ENCODE measurements at regions not wholly inside any gene's neighbourhood (a gene's known extent, or its start where the extent isn't known, plus 50 kb on each side); places are given as distances from the start of the nearest gene placed in this dataset.

DNA sequence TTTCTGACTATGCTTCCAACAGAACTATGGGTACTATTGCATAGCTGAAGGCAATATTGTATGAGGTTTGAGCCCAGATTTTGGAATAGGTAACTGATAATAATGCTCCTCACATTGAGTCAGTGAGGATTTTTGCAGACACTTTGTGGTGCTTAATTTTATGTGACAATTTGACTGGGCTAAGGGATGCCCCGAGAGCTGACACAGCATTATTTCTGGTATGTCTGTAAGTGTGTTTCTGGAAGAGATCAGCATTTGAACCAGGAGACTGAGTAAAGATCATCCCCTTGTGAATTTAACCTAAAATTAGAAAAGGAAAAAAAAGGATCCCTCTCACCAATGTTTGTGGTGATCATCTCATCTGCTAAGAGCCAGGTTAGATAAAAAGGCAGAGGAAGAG lies 404.9 kb downstream of the AEBP2 start:
- ChIA-PET CTCF (no interaction called here), POLR2A (no interaction called here)
- Histone ChIP-seq H3K9me3 (ENCODE audit: control extremely low read depth in 1 of 3, control insufficient read depth in 2 of 3, insufficient read depth in 1 of 3, low read length in 2 of 3) (no peaks in the 10 kb centered on the region), H3K4me3 (ENCODE audit: control extremely low read depth in 1 of 5, extremely low read depth in 1 of 5, insufficient read depth in 1 of 5, low read depth in 2 of 5, low read length in 4 of 5) (no peak overlapping the region), H3K79me2 (ENCODE audit: control insufficient read depth, insufficient read depth, low read length) (no peaks in the 10 kb centered on the region), H3K4me1 (ENCODE audit: control insufficient read depth in 2 of 2, insufficient read depth in 2 of 2, low read length in 2 of 2) (no peaks in the 10 kb centered on the region), H2AFZ (ENCODE audit: insufficient read depth, low read depth, low read length, poor library complexity, severe bottlenecking) (no peak overlapping the region), H3K9ac (ENCODE audit: low read length) (no peak overlapping the region), H3K4me2 (replicated peaks; ENCODE audit: low read depth, low read length, poor library complexity, severe bottlenecking) (no peak overlapping the region), H3K36me3 (replicated peaks in 1 of 2; ENCODE audit: control extremely low read depth in 1 of 2, control insufficient read depth in 1 of 2, extremely low read depth in 1 of 2, insufficient read depth in 2 of 2, low read length in 1 of 2) (no peaks in the 10 kb centered on the region), H4K20me1 (ENCODE audit: control insufficient read depth, insufficient read depth, low read length, poor library complexity, severe bottlenecking) (no peaks in the 10 kb centered on the region), H3K27me3 (replicated peaks in 1 of 4; ENCODE audit: control extremely low read depth in 1 of 4, control insufficient read depth in 3 of 4, insufficient read depth in 4 of 4, low read length in 3 of 4) (no peaks in the 10 kb centered on the region), H3K27ac (ENCODE audit: low read length in 2 of 2) (no peak overlapping the region)
- no peak for TF ChIP-seq EZH2 (IDR thresholded peaks at IDR 0.05; ENCODE audit: borderline replicate concordance, insufficient read depth, low read depth, low read length, poor library complexity, severe bottlenecking)
- TF ChIP-seq, protein P1, sequence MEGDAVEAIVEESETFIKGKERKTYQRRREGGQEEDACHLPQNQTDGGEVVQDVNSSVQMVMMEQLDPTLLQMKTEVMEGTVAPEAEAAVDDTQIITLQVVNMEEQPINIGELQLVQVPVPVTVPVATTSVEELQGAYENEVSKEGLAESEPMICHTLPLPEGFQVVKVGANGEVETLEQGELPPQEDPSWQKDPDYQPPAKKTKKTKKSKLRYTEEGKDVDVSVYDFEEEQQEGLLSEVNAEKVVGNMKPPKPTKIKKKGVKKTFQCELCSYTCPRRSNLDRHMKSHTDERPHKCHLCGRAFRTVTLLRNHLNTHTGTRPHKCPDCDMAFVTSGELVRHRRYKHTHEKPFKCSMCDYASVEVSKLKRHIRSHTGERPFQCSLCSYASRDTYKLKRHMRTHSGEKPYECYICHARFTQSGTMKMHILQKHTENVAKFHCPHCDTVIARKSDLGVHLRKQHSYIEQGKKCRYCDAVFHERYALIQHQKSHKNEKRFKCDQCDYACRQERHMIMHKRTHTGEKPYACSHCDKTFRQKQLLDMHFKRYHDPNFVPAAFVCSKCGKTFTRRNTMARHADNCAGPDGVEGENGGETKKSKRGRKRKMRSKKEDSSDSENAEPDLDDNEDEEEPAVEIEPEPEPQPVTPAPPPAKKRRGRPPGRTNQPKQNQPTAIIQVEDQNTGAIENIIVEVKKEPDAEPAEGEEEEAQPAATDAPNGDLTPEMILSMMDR (IDR thresholded peaks at IDR 0.05): no peak
- no peak for DNase-seq
- no peak overlapping the region for H3K27ac Mint-ChIP-seq
- ATAC-seq (ENCODE audit: low read depth): no peak
- H3K4me3 Mint-ChIP-seq: no peak overlapping the region
- no CpG with 5 or more reads among the region's 1 CpG for WGBS (ENCODE audit: insufficient coverage)
- H3K4me1 Mint-ChIP-seq: no peaks in the 10 kb centered on the region
- intact Hi-C loops (cut with micrococcal nuclease): no loop called here
- H3K27me3 Mint-ChIP-seq: no peaks in the 10 kb centered on the region
- peaks cover 3% of the 10 kb centered on the region for H3K9me3 Mint-ChIP-seq (ENCODE audit: insufficient read depth)

DNA sequence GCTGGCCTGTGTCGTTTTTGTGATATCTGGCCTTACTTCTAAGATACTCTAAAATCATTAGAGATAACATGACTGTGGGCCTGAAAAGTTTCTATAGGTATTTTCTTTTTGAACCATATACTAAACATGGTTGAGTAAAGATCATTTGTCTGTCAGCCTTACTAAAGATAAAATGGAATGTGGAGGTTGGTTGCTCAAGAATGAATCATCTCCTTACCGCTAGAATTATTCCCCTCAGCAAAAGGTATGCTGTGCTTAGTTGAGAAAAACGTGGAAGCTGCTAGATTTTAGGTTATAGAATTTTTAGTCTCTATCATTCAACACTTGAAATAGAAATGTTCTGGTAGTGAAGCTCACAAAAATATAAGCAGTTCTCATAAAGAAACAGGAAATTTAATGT lies 407.3 kb downstream of the AEBP2 start:
- POLR2A ChIA-PET: no interaction called here
- ATAC-seq (ENCODE audit: low read depth) (no peak), DNase-seq (no peak)
- Mint-ChIP-seq H3K4me3 (no peak overlapping the region), H3K27me3 (no peaks in the 10 kb centered on the region), H3K4me1 (no peaks in the 10 kb centered on the region), H3K27ac (no peak overlapping the region), H3K9me3 (ENCODE audit: insufficient read depth) (peaks cover 3% of the 10 kb centered on the region)
- intact Hi-C loops (cut with micrococcal nuclease): no loop called here
- no peak overlapping the region for H2AFZ ChIP-seq (ENCODE audit: insufficient read depth, low read depth, low read length, poor library complexity, severe bottlenecking)
- H3K9me3 ChIP-seq (ENCODE audit: control extremely low read depth in 1 of 3, control insufficient read depth in 2 of 3, insufficient read depth in 1 of 3, low read length in 2 of 3): no peaks in the 10 kb centered on the region
- no peak overlapping the region for H3K4me2 ChIP-seq (replicated peaks; ENCODE audit: low read depth, low read length, poor library complexity, severe bottlenecking)
- WGBS (ENCODE audit: insufficient coverage): no CpG with 5 or more reads among the region's 3 CpGs
- no peaks in the 10 kb centered on the region for H3K79me2 ChIP-seq (ENCODE audit: control insufficient read depth, insufficient read depth, low read length)
- H3K27me3 ChIP-seq (replicated peaks in 1 of 4; ENCODE audit: control extremely low read depth in 1 of 4, control insufficient read depth in 3 of 4, insufficient read depth in 4 of 4, low read length in 3 of 4): no peaks in the 10 kb centered on the region
- TF ChIP-seq EZH2 (IDR thresholded peaks at IDR 0.05; ENCODE audit: borderline replicate concordance, insufficient read depth, low read depth, low read length, poor library complexity, severe bottlenecking): no peak
- TF ChIP-seq, protein P1 (IDR thresholded peaks at IDR 0.05): no peak
- no peaks in the 10 kb centered on the region for H4K20me1 ChIP-seq (ENCODE audit: control insufficient read depth, insufficient read depth, low read length, poor library complexity, severe bottlenecking)
- H3K27ac ChIP-seq (ENCODE audit: low read length in 2 of 2): no peak overlapping the region
- H3K4me3 ChIP-seq (ENCODE audit: control extremely low read depth in 1 of 5, extremely low read depth in 1 of 5, insufficient read depth in 1 of 5, low read depth in 2 of 5, low read length in 4 of 5): no peak overlapping the region
- H3K4me1 ChIP-seq (ENCODE audit: control insufficient read depth in 2 of 2, insufficient read depth in 2 of 2, low read length in 2 of 2): no peaks in the 10 kb centered on the region
- no peaks in the 10 kb centered on the region for H3K36me3 ChIP-seq (replicated peaks in 1 of 2; ENCODE audit: control extremely low read depth in 1 of 2, control insufficient read depth in 1 of 2, extremely low read depth in 1 of 2, insufficient read depth in 2 of 2, low read length in 1 of 2)
- H3K9ac ChIP-seq (ENCODE audit: low read length): no peak overlapping the region
- CTCF ChIA-PET: no interaction called here

Measured in B cell (primary cell).